C1 segment of cervical spinal cord (tissue), 14 donors: ENCODE measurements at regions not wholly inside any gene's neighbourhood (a gene's known extent, or its start where the extent isn't known, plus 50 kb on each side); places are given as distances from the start of the nearest gene placed in this dataset.
"Not testable (repeated sequence)": the region's sequence is repeated elsewhere in the genome, so short reads cannot be mapped to it uniquely, and the experiment has no call there.

Experiments
- DNase-seq, 14 donors: peaks; one replicate each; lab custom pipeline; 2025; lab: John Stamatoyannopoulos, UW

GRCh38 chr2:62654876-62655359 is 50.6 kb upstream of the EHBP1 start:
- DNase-seq, result no peak

- DNase-seq, result no peak
Measured at GRCh38 chr2:62654423-62654791, 51.1 kb upstream of the EHBP1 start.

- DNase-seq, result no peak
Measured at GRCh38 chr2:62653582-62654422, 51.7 kb upstream of the EHBP1 start.

GRCh38 chr2:62649087-62649486 is 56.4 kb upstream of the EHBP1 start:
- DNase-seq, result not testable (repeated sequence)

- DNase-seq, result no peak
Measured at GRCh38 chr2:62643100-62643471, 62.4 kb upstream of the EHBP1 start.

- no peak for DNase-seq
Measured at GRCh38 chr2:62642429-62643099, 62.9 kb upstream of the EHBP1 start.

GRCh38 chr2:62641936-62642335 is 63.6 kb upstream of the EHBP1 start:
- DNase-seq, result no peak

GRCh38 chr2:62641410-62641843 is 64.1 kb upstream of the EHBP1 start:
- no peak for DNase-seq

- no peak for DNase-seq
Measured at GRCh38 chr2:62631160-62632085, 74.1 kb upstream of the EHBP1 start.

- DNase-seq, result not testable (repeated sequence)
Measured at GRCh38 chr2:62630206-62630605, 75.3 kb upstream of the EHBP1 start.

GRCh38 chr2:62629310-62629709 is 76.2 kb upstream of the EHBP1 start:
- not testable (repeated sequence) for DNase-seq

- no peak for DNase-seq
Measured at GRCh38 chr2:62627667-62628066, 77.8 kb upstream of the EHBP1 start.

GRCh38 chr2:62624855-62625254 is 80.7 kb upstream of the EHBP1 start:
- DNase-seq, result no peak

- not testable (repeated sequence) for DNase-seq
Measured at GRCh38 chr2:62616486-62616885, 89.0 kb upstream of the EHBP1 start.

- DNase-seq, result no peak
Measured at GRCh38 chr2:62611854-62612253, 93.7 kb upstream of the EHBP1 start.

- DNase-seq, result not testable (repeated sequence)
Measured at GRCh38 chr2:62605471-62605870, 99.5 kb upstream of the TMEM17 start.

- no peak for DNase-seq
Measured at GRCh38 chr2:62604336-62604735, 98.3 kb upstream of the TMEM17 start.

GRCh38 chr2:62603154-62603712 is 97.2 kb upstream of the TMEM17 start:
- no peak for DNase-seq

GRCh38 chr2:62599674-62600410 is 93.8 kb upstream of the TMEM17 start:
- not testable (repeated sequence) for DNase-seq

- no peak for DNase-seq
Measured at GRCh38 chr2:62597323-62597722, 91.3 kb upstream of the TMEM17 start.
